ENCODE measurements at regions not wholly inside any gene's neighbourhood (a gene's known extent, or its start where the extent isn't known, plus 50 kb on each side); places are given as distances from the start of the nearest gene placed in this dataset.
"Not testable (repeated sequence)": the region's sequence is repeated elsewhere in the genome, so short reads cannot be mapped to it uniquely, and the experiment has no call there.

GRCh38 chr6:103505155-103505518 lies 1354.6 kb downstream of the HACE1 start:
- Histone ChIP-seq H3K4me1 (ENCODE audit: low read length) (no peaks in the 10 kb centered on the region), H3K79me2 (ENCODE audit: low read length) (no peaks in the 10 kb centered on the region), H3K27ac (ENCODE audit: low read length) (no peak overlapping the region), H2AFZ (ENCODE audit: low read depth, low read length) (no peak overlapping the region), H3K4me3 (ENCODE audit: low read length) (no peak overlapping the region), H3K4me2 (ENCODE audit: low read length) (no peak overlapping the region), H3K27me3 (ENCODE audit: low read depth, low read length) (no peaks in the 10 kb centered on the region), H3K9me3 (ENCODE audit: insufficient read depth, low read length) (no peaks in the 10 kb centered on the region), H3K9ac (ENCODE audit: low read length) (no peak overlapping the region), H4K20me1 (ENCODE audit: insufficient read depth, low read length) (no peaks in the 10 kb centered on the region), H3K36me3 (replicated peaks; ENCODE audit: low read depth, low read length) (no peaks in the 10 kb centered on the region)
- TF ChIP-seq EZH2phosphoT487 (IDR thresholded peaks at IDR 0.05; ENCODE audit: low read depth): no peak
- TF ChIP-seq, protein P1, sequence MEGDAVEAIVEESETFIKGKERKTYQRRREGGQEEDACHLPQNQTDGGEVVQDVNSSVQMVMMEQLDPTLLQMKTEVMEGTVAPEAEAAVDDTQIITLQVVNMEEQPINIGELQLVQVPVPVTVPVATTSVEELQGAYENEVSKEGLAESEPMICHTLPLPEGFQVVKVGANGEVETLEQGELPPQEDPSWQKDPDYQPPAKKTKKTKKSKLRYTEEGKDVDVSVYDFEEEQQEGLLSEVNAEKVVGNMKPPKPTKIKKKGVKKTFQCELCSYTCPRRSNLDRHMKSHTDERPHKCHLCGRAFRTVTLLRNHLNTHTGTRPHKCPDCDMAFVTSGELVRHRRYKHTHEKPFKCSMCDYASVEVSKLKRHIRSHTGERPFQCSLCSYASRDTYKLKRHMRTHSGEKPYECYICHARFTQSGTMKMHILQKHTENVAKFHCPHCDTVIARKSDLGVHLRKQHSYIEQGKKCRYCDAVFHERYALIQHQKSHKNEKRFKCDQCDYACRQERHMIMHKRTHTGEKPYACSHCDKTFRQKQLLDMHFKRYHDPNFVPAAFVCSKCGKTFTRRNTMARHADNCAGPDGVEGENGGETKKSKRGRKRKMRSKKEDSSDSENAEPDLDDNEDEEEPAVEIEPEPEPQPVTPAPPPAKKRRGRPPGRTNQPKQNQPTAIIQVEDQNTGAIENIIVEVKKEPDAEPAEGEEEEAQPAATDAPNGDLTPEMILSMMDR (IDR thresholded peaks at IDR 0.05; ENCODE audit: low read depth, low read length): no peak

DNA sequence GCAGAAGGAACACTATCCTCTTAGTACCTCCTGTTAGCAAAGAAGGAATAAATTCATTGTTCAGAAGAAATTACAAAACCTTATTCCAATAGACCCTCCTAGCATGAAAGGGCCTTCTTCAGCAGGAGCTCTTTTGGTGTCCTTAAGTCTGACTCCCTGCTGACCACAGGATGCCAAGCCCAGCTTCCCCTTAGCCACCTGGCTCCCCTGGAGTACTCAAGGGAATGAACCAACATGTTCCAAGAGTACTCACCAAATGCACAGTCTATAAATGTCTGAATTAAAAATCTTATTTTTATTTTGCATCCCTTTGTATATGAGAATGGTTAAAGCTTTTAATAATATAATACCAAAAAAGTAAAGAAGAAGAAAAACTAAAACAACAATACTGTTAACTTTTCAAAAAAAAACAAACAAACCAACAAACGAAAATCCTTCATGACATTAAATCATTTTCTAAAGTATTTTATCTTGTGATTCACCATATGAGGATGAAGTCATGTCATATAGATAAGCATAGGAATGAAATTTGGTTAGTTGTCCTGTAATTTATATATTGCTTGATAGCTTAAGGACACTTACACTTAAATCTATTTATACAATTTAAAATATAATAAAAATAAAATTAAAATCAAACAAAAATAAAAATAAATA lies 1355.1 kb downstream of the HACE1 start:
- Histone ChIP-seq H3K4me1 (ENCODE audit: low read length) (no peaks in the 10 kb centered on the region), H3K36me3 (replicated peaks; ENCODE audit: low read depth, low read length) (no peaks in the 10 kb centered on the region), H3K27ac (ENCODE audit: low read length) (no peak overlapping the region), H3K9me3 (ENCODE audit: insufficient read depth, low read length) (no peaks in the 10 kb centered on the region), H2AFZ (ENCODE audit: low read depth, low read length) (no peak overlapping the region), H3K4me2 (ENCODE audit: low read length) (no peak overlapping the region), H3K79me2 (ENCODE audit: low read length) (no peaks in the 10 kb centered on the region), H3K9ac (ENCODE audit: low read length) (no peak overlapping the region), H3K4me3 (ENCODE audit: low read length) (no peak overlapping the region), H4K20me1 (ENCODE audit: insufficient read depth, low read length) (no peaks in the 10 kb centered on the region), H3K27me3 (ENCODE audit: low read depth, low read length) (no peaks in the 10 kb centered on the region)
- TF ChIP-seq, protein P1 (IDR thresholded peaks at IDR 0.05; ENCODE audit: low read depth, low read length): no peak
- TF ChIP-seq EZH2phosphoT487 (IDR thresholded peaks at IDR 0.05; ENCODE audit: low read depth): no peak

DNA sequence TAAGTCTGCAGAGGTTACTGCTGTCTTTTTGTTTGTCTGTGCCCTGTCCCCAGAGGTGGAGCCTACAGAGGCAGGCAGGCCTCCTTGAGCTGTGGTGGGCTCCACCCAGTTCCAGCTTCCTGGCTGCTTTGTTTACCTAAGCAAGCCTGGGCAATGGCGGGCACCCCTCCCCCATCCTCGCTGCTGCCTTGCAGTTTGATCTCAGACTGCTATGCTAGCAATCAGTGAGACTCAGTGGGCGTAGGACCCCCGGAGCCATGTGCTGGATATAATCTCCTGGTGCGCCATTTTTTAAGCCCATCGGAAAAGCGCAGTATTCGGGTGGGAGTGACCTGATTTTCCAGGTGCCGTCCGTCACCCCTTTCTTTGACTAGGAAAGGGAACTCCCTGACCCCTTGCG lies 1363.1 kb downstream of the HACE1 start:
- H3K4me2 ChIP-seq (ENCODE audit: low read length); H3K27me3 ChIP-seq (ENCODE audit: low read depth, low read length); H3K9me3 ChIP-seq (ENCODE audit: insufficient read depth, low read length); H2AFZ ChIP-seq (ENCODE audit: low read depth, low read length); H3K79me2 ChIP-seq (ENCODE audit: low read length); H3K4me1 ChIP-seq (ENCODE audit: low read length); H3K36me3 ChIP-seq (replicated peaks; ENCODE audit: low read depth, low read length); H3K9ac ChIP-seq (ENCODE audit: low read length); H4K20me1 ChIP-seq (ENCODE audit: insufficient read depth, low read length); H3K4me3 ChIP-seq (ENCODE audit: low read length); H3K27ac ChIP-seq (ENCODE audit: low read length): not testable (repeated sequence)

GRCh38 chr6:103456652-103457051 lies 1403.1 kb downstream of the HACE1 start:
- Histone ChIP-seq H3K9ac (ENCODE audit: low read length) (no peak overlapping the region), H3K36me3 (replicated peaks; ENCODE audit: low read depth, low read length) (no peaks in the 10 kb centered on the region), H3K4me1 (ENCODE audit: low read length) (no peaks in the 10 kb centered on the region), H3K27ac (ENCODE audit: low read length) (no peak overlapping the region), H2AFZ (ENCODE audit: low read depth, low read length) (no peak overlapping the region), H4K20me1 (ENCODE audit: insufficient read depth, low read length) (no peaks in the 10 kb centered on the region), H3K79me2 (ENCODE audit: low read length) (no peaks in the 10 kb centered on the region), H3K9me3 (ENCODE audit: insufficient read depth, low read length) (no peaks in the 10 kb centered on the region), H3K4me3 (ENCODE audit: low read length) (no peak overlapping the region), H3K4me2 (ENCODE audit: low read length) (no peak overlapping the region), H3K27me3 (ENCODE audit: low read depth, low read length) (no peaks in the 10 kb centered on the region)
- TF ChIP-seq, protein P1 (IDR thresholded peaks at IDR 0.05; ENCODE audit: low read depth, low read length): no peak
- TF ChIP-seq EZH2phosphoT487 (IDR thresholded peaks at IDR 0.05; ENCODE audit: low read depth): no peak
